Lung microvascular endothelial cell (primary cell): ENCODE measurements at regions not wholly inside any gene's neighbourhood (a gene's known extent, or its start where the extent isn't known, plus 50 kb on each side); places are given as distances from the start of the nearest gene placed in this dataset.
"Not testable (repeated sequence)": the region's sequence is repeated elsewhere in the genome, so short reads cannot be mapped to it uniquely, and the experiment has no call there.

ENCODE experiments used
- DNase-seq, 2 donors: peaks; one replicate each; pipeline versions ENCODE4 v3.0.0 to v3.0.0-alpha.2; 2010; ENCODE audit warnings: low read depth in 2 of 2

DNA sequence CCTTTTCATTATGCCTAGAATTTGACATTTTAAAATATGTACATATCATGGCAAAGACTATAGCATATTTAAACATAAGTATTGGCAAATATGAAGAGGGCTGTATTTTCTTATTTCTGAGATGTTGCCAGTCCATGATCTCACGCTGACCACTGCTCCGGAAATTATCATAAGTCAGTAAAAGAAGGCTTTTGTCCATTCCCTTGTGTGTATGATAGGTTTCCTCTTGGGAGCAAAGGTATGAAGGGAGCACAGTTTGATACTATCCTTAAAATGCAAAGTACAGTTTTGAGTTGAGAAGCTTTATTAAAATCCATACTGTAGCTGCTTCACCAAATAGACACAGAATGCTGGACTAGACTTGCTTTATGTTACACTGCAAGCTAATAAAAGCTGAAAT is 52.6 kb upstream of the AGA start:
- no peak for DNase-seq

DNA sequence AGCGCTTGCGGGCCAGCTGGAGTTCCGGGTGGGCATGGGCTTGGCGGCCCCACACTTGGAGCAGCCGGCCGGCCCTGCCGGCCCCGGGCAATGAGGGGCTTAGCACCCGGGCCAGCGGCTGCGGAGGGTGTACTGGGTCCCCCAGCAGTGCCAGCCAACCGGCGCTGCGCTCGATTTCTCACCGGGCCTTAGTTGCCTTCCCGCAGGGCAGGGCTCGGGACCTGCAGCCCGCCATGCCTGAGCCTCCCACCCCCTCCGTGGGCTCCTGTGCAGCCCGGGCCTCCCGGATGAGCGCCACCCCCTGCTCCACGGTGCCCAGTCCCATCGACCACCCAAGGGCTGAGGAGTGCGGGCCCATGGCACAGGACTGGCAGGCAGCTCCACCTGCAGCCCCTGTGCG is 53.4 kb upstream of the AGA start:
- DNase-seq: not testable (repeated sequence)

DNA sequence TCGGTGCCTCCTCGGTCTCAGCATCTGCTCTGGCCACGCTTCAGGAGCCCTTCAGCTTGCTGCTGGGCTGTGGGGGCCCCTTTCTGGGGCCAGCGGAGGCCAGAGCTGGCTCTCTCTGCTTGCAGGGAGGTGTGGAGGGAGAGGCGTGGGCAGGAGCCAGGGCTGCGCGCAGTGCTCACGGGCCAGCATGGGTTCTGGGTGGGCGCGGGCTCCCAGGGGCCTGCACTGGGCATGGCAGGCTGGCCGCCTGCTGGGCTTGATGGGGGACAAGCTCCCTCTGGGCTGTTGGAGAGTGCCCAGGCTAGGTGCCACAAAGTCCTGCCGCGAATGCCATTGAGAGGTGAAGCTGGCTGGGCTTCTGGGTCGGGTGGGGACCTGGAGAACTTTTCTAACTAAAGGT is 57.3 kb upstream of the AGA start:
- no peak for DNase-seq

DNA sequence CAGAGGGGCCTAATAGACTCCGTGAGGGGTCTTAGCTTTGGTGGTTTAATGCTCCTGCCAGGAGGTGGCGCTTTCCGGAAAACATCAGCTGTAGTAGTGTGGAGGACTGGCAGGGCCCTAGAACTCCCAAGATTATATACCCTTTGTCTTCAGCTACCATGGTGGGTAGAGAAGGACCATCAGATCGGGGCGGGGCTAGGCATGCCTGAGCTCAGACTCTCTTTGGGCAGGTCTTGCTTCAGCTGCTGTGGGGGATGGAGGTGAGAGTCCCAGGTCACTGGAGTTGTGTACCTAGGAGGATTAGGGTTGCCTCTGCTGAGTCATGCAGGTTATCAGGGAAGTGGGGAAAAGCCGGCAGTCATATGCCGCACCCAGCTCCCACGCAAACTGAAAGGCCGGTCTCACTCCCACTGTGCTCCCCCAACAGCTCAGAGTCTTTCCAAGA is 63.0 kb upstream of the AGA start:
- DNase-seq: no peak

DNA sequence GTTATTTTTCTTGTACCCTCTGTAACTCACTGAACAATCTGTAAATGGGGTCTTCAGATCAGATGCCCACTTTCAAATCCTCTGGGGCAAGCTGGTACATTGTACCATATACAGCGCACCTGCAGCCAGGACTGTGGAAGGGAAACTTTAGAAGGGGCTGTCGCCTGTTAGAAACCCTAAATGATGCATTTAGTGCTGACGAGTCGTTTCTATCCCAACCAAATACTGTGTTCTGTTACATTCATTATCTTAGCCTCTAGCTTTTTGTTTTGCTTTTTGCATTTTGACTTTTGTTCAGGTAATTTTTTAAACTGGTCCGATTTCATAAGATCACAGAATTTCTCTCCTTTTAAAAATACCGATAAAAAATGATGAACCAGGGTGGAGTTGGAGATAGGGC is 66.4 kb upstream of the AGA start:
- no peak for DNase-seq

DNA sequence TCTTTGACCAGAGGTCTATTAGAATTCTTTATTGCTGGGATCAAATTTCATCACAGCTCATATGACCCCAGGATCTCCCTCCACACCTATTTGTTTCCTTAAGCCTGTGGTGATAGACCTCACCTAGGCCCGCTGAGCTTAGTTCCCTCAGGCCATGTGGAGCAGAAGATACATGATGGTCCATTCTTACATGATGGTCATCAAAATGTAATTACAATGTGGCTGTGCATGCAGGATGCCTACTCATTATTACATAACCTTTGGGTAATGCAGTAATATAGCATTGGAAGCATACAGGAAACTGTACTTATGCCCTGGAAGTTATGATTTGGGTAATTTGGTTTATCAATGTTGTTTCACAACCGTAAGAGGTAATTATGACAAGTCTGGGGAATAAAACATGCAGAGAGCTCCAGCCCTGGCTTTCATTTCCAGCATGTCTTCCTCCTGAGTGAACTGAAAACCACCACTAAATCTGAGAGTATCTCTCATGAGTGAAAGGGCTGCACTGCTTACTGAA is 67.0 kb upstream of the AGA start:
- DNase-seq: no peak

DNA sequence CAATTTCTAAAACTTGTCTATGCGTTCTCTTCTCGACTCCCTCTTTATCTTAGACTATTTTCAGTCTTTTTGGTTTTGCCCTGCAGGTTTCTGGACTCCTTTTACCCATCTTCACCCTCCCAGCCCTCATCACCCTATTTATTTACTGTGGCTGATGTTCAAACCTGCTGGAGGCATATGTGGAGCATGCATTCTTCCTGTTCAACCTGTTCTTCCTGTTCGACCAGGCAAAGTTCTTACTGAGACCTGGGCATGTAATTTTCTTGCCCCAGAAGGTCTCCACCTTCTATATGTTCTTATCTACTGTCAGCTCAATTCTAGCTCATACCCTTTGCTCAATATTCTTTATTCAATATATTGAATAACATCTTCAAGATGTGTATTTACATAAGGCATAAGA is 69.4 kb upstream of the AGA start:
- no peak for DNase-seq

DNA sequence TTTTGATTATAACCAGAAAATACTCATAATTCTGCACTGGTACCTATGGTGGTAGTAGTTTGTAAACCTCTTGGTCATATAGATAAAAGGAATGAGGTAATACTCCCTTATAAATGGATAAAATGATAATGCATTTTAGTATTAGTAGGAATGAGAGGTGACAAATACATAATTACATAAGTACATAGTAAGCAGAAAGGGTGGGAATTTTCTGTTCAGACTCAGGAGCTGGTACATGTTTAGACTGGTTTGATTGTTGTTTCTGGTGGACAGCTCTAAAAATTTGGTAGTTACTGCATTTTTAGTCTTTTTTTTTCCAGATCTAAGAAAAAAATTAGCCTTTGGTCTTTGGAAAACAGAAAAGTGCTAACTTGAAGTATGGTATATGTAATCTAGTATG is 70.4 kb upstream of the AGA start:
- DNase-seq: no peak

DNA sequence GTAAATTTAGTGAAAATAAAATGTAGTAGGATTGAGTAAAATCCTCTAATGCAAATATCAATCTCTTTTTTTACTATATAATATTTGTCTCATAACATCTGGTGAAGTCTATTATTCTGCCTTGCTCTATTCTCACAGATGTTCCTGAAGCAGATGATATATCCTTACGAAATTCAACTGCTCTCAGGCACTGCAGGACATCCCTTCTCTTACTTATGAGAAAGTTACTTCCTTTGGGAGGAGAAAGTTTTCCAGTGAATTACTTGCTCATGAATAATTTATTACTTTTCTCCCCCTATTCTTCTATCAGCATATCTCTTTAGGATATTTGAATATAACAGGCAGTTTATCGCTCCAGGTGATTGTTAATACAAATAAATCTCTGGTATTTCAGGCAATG is 75.6 kb upstream of the AGA start:
- DNase-seq: no peak

DNA sequence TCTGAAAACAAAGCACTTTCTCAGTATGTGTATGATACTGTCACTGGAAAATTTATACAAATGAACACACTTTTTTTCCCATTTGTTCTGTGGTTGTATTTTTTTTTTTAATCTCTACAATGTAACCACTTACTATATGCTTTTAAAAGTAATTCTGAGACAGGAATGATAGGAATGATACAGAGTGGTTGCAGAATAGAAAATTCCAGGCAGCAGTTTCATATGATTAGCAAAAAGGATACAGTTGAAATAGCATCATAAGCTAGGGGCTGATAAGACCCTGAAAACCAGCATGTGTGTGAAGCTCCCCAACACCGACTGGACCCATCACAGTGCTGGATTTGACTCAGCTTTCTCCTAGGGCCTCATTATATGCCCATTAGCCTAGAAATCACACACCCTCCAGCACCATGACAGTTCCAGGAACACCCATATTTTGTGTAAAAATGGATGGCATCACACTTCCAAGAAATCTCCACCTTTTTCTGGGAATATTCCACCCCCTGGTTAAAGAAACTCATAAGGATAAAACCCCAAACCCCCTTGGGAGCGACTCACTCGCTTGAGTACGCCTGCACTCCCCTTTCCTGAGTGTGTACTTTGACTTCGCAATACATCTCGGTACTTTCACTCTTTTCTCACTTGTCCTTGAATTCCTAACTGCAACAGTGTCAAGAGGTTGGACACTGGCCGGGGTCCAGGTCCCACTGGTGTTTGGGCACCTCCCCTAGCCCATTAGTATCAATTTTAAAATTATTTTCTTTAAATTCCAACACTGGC is 77.4 kb upstream of the AGA start:
- no peak for DNase-seq

DNA sequence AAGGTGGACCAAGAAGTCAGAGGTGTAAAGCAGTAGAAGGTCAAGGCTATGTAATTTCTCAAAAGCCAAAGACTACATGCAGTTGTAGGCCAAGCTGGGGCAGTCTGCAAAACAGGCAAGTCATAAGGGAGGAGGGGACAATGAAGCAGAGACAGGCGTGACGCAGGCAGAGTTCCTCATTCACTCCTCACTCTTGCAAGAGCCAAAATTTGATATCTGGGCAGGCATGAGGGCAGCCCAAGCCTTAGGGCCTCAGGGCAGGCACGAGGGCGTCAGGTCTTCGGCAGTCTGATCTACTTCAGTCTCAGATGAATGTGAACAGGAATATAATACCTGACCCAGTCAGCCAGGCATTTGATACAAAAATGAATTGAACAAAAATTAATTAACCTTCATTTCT is 86.4 kb upstream of the AGA start:
- DNase-seq: no peak

DNA sequence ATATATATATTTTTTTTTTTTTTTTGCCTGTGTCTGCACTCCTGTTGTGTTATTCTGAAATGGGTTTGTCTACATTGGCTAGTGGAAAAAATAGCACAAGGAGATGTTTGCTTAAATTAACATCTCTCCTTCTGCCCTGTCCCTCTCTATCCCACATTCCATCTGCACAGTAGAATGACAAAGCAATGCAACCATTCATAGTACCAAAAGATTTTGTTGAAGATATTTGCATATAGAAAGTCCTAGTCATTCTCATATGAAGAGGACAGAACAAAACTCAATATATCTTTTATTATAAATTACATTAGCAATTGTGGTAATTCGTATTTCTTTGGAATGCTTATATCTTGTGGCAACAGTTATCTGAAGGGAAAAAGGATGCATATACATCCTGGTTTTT is 88.3 kb upstream of the AGA start:
- DNase-seq: no peak

DNA sequence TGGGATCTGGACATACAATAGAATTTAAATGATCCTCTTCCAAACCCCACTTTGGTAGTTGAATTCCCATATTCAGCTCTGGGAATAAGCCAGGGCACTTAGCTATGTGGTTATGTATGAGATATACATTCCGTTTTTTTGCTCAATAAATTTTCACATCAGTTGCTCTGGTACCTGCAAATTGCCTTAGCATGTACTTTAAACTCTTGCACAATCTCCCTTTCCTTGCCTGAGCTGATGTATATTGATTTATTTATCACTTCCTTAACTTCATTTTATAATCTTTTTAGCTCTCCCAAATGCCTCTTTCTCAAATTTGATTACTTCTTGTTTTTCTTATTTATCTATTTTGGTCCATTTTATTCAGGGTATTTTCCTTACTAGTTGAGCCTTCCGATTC is 90.1 kb upstream of the AGA start:
- no peak for DNase-seq

DNA sequence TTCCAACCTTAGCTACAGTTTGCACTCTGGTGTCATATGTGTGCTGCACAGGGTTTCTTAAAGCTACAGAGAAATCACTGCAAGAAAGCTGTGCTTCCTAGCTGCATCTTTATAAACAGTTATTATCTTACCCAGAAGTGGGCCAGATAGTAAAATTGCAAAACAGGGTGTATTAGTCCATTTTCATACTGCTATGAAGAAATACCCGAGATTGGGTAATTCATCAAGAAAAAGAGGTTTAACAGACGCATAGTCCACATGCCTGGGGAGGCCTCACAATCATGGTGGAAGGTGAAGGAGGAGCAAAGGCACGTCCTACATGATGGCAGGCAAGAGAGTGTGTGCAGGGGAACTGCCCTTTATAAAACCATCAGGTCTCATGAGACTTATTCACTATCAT is 92.6 kb upstream of the AGA start:
- DNase-seq: not testable (repeated sequence)

DNA sequence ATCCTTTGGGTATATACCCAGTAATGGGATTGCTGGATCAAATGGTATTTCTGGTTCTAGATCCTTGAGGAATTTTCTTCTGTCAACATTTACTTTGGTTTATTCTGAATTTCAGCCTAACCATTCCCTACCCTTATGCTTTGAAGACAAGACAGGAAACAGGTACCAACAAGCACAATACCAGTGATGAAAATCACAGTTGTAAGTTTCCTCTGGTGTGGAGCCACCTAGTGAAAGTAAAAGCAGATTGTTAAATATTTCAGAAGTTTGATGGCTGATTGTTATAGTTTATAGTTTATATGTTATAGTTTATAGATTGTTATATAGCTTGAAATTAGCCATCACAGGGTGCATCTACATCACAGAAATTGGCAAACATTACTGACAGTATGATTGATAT is 104.5 kb upstream of the AGA start:
- DNase-seq: no peak

DNA sequence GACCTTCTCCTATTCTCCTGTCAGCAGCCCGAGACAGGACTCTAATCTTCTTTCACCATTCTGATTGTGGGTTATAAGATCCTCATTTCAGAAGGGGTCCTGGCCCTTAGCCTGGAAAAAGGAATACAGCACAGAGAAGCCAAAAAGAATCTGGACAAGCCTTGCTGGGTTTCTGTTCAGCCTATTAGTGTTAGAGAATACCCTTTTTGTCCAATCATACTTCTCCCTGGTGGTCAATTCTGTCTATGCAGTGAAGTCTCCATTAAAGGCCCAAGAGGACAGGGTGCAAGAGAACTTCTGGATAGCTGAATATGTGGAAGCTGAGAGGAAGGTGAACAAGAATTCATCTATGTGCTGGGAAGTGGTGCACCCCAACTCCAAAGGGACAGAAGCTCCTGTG is 105.7 kb upstream of the AGA start:
- no peak for DNase-seq

DNA sequence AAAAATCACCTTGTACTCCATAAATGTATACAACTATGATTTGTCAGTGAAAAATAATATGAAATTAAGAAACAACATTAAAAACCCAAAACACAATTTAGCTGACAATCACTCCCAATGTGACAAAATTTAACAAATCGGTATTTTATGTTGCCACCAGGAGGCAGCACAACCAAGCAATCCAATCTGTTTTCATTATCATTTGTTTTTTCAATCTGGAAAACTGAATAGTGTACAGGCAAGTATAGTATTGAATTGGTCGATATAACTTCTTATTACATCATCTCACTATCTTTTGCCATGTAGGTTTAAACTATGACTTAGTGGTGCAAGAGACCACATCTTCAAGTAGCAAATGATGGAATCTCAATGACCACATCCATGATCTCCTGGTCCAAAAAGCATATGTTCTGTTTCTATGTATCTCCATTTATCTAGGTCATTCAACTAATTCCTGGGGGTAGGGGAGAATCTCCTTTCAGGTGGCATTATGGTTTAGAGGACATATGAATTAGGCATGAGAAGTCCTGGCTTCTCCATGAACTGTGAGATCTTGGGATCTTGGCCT is 112.9 kb upstream of the AGA start:
- peak; percentile 13 to 28 for DNase-seq

DNA sequence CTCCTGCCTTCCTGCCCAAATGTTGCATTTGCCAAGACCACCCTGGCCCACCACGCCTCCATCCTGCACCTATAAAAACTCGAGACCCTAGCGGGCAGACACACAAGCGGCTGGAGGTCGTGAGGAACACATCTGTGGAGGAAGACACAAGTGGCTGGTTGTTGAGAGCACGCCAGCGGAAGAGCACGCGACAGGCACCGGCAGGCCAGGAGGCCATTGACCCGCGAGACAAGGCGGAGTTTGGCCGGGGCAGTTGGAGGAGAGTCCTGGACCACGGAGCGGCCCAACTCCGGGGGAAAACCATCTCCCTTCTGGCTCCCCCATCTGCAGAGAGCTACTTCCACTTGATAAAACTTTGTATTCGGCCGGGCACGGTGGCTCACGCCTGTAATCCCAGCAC is 115.2 kb upstream of the AGA start:
- DNase-seq: no peak

DNA sequence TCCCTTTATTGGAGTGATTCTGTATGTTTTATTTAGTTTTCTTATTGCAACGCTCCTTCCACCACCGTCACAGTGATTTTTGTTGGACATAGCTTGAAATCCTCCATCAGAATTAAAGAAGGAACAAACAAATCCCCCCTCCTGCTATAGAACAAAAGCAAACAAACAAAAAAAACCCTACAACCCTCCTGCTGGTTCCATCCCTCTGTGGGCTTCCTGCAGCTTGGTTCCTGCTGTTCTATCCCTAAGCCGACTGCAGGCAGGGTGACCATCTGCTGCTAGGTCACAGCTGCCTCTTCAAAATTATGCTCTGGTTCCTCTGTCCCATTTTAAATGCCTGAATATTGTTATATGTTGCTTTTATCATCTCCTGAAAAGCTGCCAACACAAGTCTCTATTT is 116.8 kb upstream of the AGA start:
- DNase-seq: no peak

DNA sequence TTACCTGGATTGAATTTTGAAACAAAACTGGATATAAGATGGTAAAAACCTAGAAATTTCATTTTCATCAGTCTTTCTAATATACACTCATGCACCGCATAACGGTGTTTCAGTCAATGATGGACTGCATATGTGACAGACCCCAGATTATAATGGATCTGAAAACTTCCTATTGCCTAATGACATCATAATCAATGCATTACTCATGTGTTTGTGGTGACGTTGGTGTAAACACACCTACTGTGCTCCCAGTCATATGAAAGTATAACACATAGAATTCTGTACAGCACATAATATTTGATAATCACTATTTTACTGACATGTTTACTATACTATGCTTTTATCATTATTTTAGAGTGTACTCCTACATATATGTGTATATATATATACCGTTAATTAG is 119.9 kb upstream of the AGA start:
- no peak for DNase-seq

DNA sequence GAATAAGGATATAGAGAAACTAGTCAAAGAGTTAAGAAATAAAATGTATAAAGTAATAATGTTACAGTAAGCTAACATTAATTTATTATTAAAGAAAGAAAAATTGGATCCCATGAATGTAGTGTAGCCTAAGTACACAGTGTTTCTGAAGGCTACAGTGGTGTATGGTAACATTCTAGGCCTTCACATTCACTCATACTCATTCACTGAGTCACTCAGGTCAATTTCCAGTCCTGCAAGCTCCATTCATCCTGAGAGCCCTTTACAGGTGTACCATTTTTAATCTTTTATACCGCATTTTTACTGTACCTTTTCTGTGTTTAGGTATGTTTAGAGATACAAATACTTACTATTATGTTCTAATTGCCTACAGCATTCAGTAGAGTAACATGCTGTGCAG is 120.6 kb upstream of the AGA start:
- no peak for DNase-seq

DNA sequence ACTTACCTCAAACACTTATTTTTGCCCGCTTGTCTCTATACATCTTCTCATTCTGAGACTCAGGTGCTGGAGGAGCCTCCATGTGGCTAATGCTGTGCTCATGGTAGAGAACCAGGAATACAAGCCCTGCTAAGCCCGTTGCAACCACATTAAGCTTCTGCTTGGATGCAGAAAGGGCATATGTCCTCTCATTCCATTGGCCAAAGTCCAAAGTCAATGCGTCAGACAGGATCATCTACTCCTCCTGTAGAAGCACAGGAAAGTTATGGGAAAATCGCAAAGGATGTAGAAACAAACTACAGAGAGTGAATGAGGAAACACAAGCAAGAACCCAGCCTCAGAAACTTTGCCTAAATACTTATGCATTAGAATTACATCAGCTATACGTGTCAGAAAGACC is 124.5 kb upstream of the AGA start:
- no peak for DNase-seq

DNA sequence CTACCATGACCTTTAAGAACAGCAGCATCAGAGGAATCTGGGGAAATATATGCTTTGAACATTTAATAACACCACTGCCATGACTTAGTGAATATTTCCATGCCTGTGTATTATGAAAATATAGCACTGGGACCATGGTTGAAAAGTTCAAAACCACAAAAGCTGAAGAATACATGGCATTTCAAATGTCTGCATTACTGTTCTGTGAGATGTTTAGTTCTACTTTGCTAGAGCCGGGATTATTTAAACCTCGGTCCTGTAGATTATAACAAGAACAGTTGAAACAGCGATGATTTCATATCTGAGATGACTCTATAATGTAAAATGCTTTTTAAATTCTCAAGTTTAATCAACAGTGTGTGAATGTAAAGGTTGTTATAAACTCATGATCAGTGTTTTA is 126.7 kb upstream of the AGA start:
- no peak for DNase-seq

DNA sequence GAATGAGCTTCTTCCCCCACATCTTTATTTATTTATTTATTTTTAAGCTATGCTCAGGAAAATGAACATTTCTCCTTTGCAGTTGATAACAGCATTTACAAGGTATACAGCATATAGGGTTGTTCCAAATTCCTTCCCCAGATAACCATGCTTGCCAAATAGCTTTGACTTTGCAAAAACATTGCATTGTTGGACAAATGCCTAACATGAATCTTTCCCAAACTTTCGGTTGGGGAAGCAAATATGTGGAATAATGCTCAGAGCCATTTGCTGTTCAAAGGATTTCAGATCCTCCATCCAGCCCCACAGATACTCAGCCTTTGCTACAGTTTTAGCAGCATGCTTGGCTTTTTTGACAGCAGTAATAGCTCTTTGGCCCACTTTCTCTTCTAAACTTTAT is 127.2 kb upstream of the AGA start:
- DNase-seq: no peak
